NCI-H1092 (cell line): ENCODE measurements at regions not wholly inside any gene's neighbourhood (a gene's known extent, or its start where the extent isn't known, plus 50 kb on each side); places are given as distances from the start of the nearest gene placed in this dataset.
A peak's percentile ranks its signal among the peaks of the same experiment; 100 is the strongest.
"Not testable (repeated sequence)": the region's sequence is repeated elsewhere in the genome, so short reads cannot be mapped to it uniquely, and the experiment has no call there.

ENCODE experiments used
- DNase-seq: peaks from one replicate; lab custom pipeline; 2025; lab: John Stamatoyannopoulos, UW

- DNase-seq: no peak
These were observed 69.4 kb downstream of the TOMM20 start for GRCh38 chr1:235059221-235059620.

DNA sequence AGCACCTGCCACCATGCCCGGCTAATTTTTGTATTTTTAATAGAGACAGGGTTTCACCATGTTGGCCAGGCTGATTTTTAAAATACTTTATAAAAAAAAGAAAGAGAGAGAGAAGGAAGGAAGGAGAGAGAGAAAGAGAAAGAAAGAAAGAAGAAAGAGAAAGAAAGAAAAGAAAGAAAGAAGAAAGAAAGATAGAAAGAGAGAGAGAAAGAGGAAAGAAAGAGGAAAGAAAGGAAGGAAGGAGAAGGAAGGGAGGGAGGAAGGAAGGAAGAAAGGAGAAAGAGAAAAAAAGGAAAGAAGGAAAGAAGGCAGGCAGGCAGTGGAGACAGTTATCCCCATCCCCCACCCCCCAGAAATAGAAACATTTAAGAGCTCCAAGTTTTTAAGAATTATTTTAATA lies 69.9 kb downstream of the TOMM20 start:
- DNase-seq: no peak

DNA sequence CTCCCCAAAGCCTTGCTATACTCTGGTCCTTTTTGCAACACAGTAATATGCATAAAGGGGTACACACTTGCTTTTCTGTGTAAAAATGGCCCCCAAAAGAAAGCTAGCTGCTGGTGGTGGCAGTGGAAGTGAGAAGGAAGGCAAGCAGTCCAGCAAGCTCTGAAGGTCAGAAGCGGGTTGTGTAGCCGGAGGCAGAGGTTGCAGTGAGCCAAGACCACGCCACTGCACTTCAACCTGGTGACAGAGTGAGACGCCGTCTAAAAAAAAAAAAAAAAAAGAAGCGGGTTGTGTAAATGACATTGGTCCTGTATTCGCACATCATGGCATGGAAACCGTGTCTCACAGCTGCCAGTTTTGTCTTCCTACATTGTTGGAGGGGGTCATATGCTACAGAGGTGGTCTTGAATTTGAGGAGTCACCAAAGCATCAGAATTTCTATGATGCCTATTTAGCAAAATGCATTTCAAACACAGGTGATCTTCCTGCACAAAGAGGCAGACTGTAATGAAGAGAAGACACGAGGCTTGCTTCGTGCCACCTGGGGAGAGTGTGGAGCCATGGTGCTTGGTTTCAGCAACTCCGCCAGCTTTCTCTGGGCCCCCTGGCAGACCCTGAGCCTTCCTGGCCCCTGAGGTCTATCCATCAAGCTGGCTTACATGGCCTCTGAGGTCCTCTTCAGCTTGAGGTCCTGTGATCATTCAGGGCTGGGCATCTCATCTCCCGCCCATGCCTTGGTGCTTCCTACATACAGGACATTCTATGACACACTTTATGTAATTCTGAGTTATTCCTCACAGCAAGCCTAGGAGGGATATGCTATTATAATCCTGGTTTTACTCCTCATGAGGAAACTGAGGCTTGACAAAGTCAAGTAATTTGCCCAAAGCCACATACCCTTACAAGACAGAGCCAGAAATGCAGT lies 71.0 kb downstream of the TOMM20 start:
- no peak for DNase-seq

GRCh38 chr1:235056937-235057336 lies 71.7 kb downstream of the TOMM20 start:
- no peak for DNase-seq

- no peak for DNase-seq
These were observed 73.7 kb downstream of the TOMM20 start for GRCh38 chr1:235054936-235055335.

- no peak for DNase-seq
These were observed 74.2 kb downstream of the TOMM20 start for GRCh38 chr1:235054466-235054865.

- no peak for DNase-seq
These were observed 76.3 kb downstream of the TOMM20 start for GRCh38 chr1:235052067-235053008.

DNA sequence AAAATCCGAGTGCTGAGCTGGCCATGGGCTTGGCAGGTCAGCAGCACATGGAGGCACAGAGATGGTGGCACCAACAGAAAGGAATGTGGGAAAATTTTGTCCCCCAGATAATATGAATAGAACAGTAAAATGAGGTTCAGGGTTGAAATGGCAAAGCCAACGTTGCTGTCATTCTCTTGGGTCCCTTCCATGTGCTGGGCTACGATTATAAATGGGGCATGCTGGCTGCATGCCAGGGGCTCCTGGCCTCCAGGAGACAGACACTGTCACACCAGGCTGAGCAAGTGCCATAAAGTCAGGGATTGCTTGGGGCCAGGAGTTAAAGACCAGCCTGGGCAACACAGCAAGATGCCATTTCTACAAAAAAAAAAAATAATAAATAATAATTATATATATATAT lies 77.1 kb downstream of the TOMM20 start:
- DNase-seq: peak; percentile 16

DNA sequence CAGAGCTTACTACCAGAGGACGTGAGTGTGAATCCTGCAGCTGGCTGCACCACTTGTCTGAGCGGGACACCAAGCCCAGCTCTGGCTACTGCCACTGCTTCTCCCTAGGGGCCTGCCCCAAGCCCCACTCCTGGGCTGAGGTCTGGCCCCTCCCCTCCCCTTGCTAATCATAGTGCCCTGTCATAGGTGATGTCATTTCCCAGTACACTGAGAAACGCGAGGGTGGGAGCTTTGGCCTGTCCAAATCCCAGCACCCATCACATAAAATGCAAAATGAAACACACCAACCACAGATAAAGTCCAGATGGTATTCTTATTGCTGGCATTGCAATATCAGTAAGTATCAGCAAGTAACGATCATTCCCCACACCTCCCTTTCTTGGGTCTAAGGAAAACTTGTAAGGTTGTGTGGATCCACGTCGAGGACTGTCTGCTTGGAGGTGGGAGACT lies 77.7 kb downstream of the TOMM20 start:
- no peak for DNase-seq

DNA sequence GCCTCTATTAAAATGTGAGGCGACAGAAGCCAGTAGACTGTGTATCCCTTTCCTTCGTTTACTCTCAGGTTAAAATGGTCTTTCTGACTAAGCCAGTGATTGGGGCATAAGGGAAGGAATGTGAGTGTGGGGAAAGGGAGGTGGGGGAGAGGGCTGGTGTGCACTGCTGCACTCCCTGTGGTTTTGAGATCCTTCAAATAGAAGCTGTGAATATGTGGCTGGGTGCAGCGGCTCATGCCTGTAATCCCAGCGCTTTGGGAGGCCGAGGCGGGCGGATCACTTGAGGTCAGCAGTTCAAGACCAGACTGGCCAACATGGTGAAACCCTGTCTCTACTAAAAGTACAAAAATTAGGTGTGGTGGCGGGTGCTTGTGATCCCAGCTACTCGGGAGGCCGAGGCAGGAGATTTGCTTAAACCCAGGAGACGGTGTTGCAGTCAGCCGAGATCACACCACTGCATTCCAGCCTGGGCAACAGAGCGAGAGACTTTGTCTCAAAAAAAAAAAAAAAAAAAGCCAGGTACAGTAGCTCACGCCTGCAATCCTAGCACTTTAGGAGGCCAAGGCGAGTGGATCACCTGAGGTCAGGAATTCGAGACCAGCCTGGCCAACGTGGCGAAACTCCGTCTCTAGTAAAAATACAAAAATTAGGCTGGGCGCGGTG lies 78.8 kb downstream of the TOMM20 start:
- not testable (repeated sequence) for DNase-seq

DNA sequence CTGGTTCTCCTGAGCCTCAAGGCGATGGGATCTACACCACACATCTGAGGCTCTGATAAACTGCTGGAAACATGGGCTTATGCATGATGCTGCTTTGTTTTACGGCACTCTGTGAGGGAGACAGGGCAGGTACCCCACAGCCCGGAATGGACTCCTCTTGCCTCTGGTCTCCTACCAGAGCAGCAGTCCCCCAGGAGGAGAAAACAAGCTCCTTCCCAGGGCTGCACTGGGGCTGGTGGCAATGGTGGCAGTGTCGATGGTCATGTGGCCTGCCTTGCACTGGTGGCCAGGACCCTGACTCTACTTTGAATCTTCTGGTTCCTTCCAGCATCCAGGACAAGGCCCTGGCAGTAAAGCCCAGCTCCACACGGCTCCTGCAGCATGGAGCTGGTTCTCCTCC lies 79.4 kb downstream of the TOMM20 start:
- DNase-seq: no peak

GRCh38 chr1:235047331-235047871 lies 81.2 kb downstream of the TOMM20 start:
- DNase-seq: no peak

DNA sequence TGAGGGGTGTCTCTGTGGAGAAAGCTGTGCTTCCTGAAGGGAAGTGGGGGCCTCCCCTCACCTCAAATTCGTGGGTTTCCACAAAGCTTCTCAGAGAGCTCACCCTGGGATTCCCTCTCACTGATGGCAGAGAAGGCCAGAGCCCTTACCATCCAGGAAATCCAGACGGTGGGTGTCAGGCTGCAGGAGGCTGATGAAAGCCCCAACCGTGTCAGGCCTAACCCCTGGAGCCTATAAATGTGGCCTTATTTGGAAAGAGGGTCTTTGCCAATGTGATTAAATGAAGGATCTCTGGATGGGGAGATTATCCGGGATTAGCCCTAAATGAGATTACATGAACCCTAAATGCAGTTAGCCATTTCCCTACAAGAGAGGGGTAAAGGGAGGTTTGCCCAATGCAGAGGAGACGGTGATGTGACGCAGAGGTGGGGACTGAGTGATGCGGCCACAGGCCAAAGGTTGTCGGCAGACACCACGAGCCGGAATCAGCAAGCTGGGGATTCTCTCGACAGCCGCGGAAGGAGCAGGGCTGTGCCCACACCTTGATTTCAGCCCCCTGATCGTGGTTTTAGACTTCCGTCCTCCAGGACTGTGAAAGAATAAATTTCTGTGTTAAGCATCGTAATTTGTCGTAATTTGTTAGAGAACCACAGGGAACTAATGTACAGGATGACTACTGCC lies 82.6 kb downstream of the TOMM20 start:
- DNase-seq: no peak

DNA sequence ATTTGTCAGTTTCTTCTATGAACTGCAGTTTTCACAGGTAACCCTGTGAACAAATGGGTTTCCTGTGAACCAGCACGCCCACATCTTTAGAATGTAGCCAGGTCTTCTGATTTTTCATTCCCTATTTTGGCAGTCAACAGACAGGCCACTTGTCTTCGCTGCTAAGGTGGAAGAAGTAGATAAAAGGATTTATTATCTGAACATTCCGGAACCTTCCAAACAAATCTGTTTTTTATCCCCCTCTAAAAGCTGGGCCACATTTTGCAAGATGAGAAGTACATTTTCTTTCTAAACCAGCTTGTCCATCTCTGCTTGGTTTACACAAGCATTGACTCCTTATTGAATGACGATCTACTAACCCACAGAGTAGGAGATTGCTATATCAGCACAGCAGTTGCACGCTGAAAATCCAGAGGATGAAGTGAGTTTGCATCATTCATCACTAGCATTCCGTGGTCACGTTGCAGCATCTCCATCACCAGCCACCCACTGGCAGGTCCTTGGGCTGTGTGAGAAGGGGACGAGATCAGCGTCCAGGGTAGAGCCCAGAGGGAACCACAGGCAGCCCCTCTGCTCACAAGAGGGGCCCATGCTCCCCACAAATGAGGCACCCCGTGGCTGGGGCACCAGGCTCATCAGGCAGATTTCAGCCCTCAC lies 83.5 kb downstream of the TOMM20 start:
- DNase-seq: no peak

DNA sequence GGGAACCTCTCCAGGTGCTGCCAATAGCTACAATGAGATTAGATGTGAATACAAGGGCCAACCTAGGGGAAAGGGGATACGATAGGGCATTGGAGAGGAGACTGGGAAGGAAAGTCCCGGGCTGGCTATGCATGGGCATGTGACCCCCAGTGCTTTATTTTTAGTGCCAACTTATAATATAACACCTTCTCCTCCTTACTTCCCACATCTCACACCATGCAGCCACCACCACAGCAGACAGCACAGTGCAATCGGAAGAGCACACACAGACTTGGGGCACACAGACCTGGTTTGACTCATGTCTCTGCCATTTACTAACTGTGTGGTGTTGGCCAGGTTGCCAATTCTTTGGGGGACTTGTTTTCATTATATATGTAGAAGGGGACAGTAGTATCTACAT lies 85.4 kb downstream of the TOMM20 start:
- DNase-seq: no peak

- no peak for DNase-seq
These were observed 89.9 kb downstream of the TOMM20 start for GRCh38 chr1:235038701-235039100.

DNA sequence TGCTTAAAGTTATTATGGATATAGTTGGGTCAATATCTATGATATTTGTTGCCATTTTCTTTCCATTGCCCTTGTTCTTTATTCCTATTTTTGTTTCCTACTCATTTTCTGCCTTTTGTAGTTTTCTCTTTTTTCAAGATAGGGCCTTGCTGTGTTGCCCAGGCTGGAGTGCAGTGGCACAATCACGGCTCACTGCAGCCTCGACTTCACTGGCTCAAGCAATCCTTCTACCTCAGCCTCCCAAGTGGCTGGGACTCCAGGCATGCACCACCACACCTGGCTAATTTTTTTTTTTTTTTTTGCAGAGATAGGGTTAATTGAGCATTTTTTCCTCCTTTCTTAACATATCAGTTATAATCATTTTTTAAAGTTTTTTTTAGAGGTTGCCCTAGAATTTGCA lies 92.7 kb downstream of the TOMM20 start:
- DNase-seq: no peak

DNA sequence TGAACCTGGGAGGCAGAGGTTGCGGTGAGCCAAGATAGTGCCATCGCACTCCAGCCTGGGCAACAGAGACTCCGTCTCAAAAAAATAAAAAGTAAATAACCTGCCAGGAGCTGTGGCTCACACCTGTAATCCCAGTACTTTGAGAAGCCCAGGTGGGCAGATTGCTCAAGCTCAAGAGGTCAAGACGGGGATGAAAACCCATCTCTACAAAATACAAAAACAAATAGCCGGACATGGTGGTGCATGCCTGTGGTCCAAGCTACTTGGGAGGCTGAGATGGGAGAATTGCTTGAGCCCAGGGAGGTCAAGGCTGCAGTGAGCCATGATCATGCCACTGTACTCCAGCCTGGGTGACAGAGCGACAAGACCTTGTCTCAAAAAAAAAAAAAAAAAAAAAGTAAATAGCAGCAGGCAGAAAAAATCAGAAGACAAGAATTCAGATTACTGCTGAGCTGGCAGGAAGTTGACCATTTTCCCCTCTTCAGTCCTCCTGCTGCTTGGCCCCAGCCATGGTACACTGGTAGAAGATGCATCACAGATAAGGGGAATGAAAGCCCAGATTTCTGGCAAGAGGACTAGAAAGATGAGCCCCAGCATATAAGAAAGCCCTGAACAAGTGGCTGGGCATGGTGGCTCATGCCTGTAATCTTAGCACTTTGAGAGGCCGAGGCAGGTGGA lies 97.6 kb downstream of the TOMM20 start:
- DNase-seq: no peak

DNA sequence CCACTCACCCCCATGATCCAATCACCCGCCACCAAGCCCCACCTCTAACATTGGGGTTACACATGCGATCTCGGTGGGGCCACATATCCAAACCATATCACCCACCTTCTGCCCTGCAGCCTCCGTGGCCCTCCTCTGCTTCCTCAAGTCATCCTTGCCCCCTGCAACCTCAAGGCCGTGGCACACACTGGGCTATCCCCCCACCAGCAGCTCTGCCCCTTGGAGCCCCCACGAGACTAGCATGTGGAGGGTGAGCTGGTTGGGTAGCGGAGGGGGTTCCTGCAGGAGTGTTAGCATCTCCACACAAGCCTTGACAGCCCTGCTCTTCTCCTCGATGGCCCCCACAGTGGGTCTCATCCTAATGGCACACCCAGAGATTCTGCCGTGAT lies 100.8 kb downstream of the TOMM20 start:
- DNase-seq: no peak
